Naive thymus-derived CD4-positive, alpha-beta T cell (primary cell): ENCODE measurements at regions not wholly inside any gene's neighbourhood (a gene's known extent, or its start where the extent isn't known, plus 50 kb on each side); places are given as distances from the start of the nearest gene placed in this dataset.

ENCODE experiments used
- ATAC-seq: fragments of 150-1000 bp; cut with Tn5 transposase; 2 replicates; pipeline ENCODE4 v1.10.0; 2021; ENCODE audit warnings: mild to moderate bottlenecking, moderate library complexity
- CTCF ChIA-PET: fragments of 350-600 bp; sonication (Branson Sonifier 250); formaldehyde crosslinking; loops from one replicate; lab custom pipeline; 2021; ENCODE audit warnings: antibody characterized with exemption; lab: Charles Lee
- POLR2A ChIA-PET: fragments of 350-600 bp; sonication (Branson Sonifier 250); formaldehyde crosslinking; loops from one replicate; lab custom pipeline; 2021; ENCODE audit warnings: antibody characterized with exemption, inconsistent platforms; lab: Charles Lee
- DNase-seq, 9 donors: peaks; one replicate each; pipeline versions ENCODE4 v3.0.0 to v3.0.0-alpha.2; 2020 to 2022; ENCODE audit warnings: mixed read lengths in 1 of 9
- H3K27ac ChIP-seq: one replicate; pipeline ENCODE4 v1.7.0; 2013; ENCODE audit warnings: mild to moderate bottlenecking, low read depth, low read length, moderate library complexity
- H3K27me3 ChIP-seq, 2 donors: one replicate each; pipeline ENCODE4 v1.7.0; 2013; ENCODE audit warnings: low read length in 2 of 2, mild to moderate bottlenecking in 2 of 2, moderate library complexity in 2 of 2; ENCODE audit not compliant: control insufficient read depth in 2 of 2, insufficient read depth in 2 of 2
- H3K36me3 ChIP-seq, 3 experiments: 1 replicate in 2 of 3; 2 replicates in 1 of 3; pipeline ENCODE4 v1.7.0; 2013; ENCODE audit warnings: low read length in 3 of 3, mild to moderate bottlenecking in 3 of 3, moderate library complexity in 1 of 3; ENCODE audit not compliant: insufficient read depth in 3 of 3, control insufficient read depth in 2 of 3
- H3K4me1 ChIP-seq, 2 donors: one replicate each; pipeline ENCODE4 v1.7.0; 2013; ENCODE audit warnings: low read length in 2 of 2, mild to moderate bottlenecking in 2 of 2, moderate library complexity in 1 of 2; ENCODE audit not compliant: control insufficient read depth in 2 of 2, insufficient read depth in 2 of 2
- H3K4me3 ChIP-seq: 2 replicates; pipeline ENCODE4 v1.7.0; 2013; ENCODE audit warnings: mild to moderate bottlenecking, low read length
- H3K9me3 ChIP-seq, 3 experiments: 1 replicate in 2 of 3; 2 replicates in 1 of 3; pipeline ENCODE4 v1.7.0; 2013; ENCODE audit warnings: low read length in 3 of 3; ENCODE audit not compliant: control insufficient read depth in 2 of 3
- H3K27ac Mint-ChIP-seq, 9 donors: one replicate each; pipeline ENCODE4 v1.8.0; 2020 to 2022; ENCODE audit warnings: mixed read lengths in 9 of 9, mild to moderate bottlenecking in 8 of 9, moderate library complexity in 5 of 9, inconsistent platforms in 2 of 9
- H3K27me3 Mint-ChIP-seq, 5 donors: one replicate each; pipeline ENCODE4 v1.8.0; 2021 to 2022; ENCODE audit warnings: mixed read lengths in 5 of 5, mild to moderate bottlenecking in 1 of 5
- H3K36me3 Mint-ChIP-seq, 5 donors: one replicate each; pipeline ENCODE4 v1.8.0; 2020 to 2022; ENCODE audit warnings: mixed read lengths in 5 of 5, mild to moderate bottlenecking in 3 of 5, inconsistent platforms in 1 of 5
- H3K4me1 Mint-ChIP-seq, 7 donors: one replicate each; pipeline ENCODE4 v1.8.0; 2020 to 2022; ENCODE audit warnings: mixed read lengths in 7 of 7, mild to moderate bottlenecking in 3 of 7, inconsistent platforms in 1 of 7
- H3K4me3 Mint-ChIP-seq, 10 donors: one replicate each; pipeline ENCODE4 v1.8.0; 2020 to 2022; ENCODE audit warnings: mild to moderate bottlenecking in 10 of 10, mixed read lengths in 10 of 10, moderate library complexity in 6 of 10, inconsistent platforms in 2 of 10
- H3K9me3 Mint-ChIP-seq, 11 donors: one replicate each; pipeline ENCODE4 v1.8.0; 2020 to 2022; ENCODE audit warnings: mixed read lengths in 11 of 11, mild to moderate bottlenecking in 4 of 11, inconsistent platforms in 1 of 11, moderate library complexity in 1 of 11
- intact Hi-C, 2 donors: fragments of 100-400 bp; cut with micrococcal nuclease; formaldehyde crosslinking; loops; one replicate each; pipeline ENCODE4 v1.15.1; 2023

DNA sequence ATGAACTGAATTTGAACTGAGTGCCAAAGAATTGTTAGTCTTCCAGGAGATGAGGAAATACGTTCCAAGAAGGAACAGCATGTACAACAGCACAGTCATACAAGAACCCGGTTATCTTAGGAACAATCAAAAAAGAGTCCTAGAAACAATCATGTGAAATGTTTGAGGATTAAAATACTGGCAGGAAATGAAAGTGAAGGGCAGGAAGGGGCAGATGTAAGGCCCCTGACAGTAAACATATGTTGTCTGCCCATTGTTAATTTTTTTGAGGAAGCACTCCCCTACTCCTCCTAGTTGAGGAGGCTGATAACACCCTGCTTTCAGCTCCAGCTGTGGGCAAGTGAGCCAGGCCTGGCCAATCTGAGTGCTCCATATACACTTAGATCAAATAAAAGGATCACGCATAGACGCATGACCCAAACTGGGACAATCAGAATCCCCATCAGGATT is 220.9 kb downstream of the HACE1 start:
- CTCF ChIA-PET, result no interaction called here

DNA sequence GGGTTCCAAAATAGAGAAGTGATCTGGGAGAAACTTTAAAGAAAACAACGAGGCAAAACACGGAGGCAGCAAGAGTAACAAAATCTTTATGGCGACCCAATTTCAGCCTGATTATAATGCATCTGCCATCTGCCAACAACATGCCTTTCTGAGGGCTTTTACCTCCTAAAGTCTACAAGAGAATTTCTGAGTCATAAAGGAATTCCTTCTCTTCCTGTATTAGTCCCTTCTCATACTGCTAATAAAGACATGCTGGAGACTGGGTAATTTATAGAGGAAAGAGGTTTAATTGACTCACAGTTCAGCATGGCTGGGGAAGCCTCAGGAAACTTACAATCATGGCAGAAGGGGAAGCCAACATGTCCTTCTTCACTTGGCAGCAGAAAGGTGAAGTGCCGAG is 226.6 kb downstream of the HACE1 start:
- no peaks in the 10 kb centered on the region for H3K9me3 Mint-ChIP-seq
- ChIA-PET POLR2A (no interaction called here), CTCF (no interaction called here)
- Histone ChIP-seq H3K36me3 (no peaks in the 10 kb centered on the region), H3K9me3 (no peaks in the 10 kb centered on the region), H3K4me3 (no peak overlapping the region), H3K27ac (no peak overlapping the region), H3K4me1 (no peaks in the 10 kb centered on the region), H3K27me3 (no peaks in the 10 kb centered on the region)
- H3K36me3 Mint-ChIP-seq, result no peaks in the 10 kb centered on the region
- intact Hi-C loops, result no loop called here
- H3K4me1 Mint-ChIP-seq, result no peaks in the 10 kb centered on the region
- ATAC-seq (no peak), DNase-seq (no peak)
- H3K27ac Mint-ChIP-seq, result no peak overlapping the region
- H3K27me3 Mint-ChIP-seq, result peaks cover 4 to 14% (median 8%) of the 10 kb centered on the region in 5 donors
- no peak overlapping the region for H3K4me3 Mint-ChIP-seq

More for the DNA sequence above, 220.9 kb downstream of the HACE1 start:
- Histone ChIP-seq H3K36me3 (no peaks in the 10 kb centered on the region), H3K4me1 (no peaks in the 10 kb centered on the region), H3K4me3 (no peak overlapping the region), H3K9me3 (no peaks in the 10 kb centered on the region), H3K27me3 (no peaks in the 10 kb centered on the region), H3K27ac (no peak overlapping the region)
- POLR2A ChIA-PET, result no interaction called here
- peaks cover 0 to 4% (median 2%) of the 10 kb centered on the region in 5 donors for H3K27me3 Mint-ChIP-seq
- peaks cover 0 to 1% (median 0%) of the 10 kb centered on the region in 11 donors for H3K9me3 Mint-ChIP-seq
- ATAC-seq (no peak), DNase-seq (no peak)
- peaks cover 0 to 10% (median 4%) of the 10 kb centered on the region in 7 donors for H3K4me1 Mint-ChIP-seq
- intact Hi-C loops, result no loop called here
- no peaks in the 10 kb centered on the region for H3K36me3 Mint-ChIP-seq
- H3K4me3 Mint-ChIP-seq, result no peak overlapping the region
- H3K27ac Mint-ChIP-seq, result no peak overlapping the region

DNA sequence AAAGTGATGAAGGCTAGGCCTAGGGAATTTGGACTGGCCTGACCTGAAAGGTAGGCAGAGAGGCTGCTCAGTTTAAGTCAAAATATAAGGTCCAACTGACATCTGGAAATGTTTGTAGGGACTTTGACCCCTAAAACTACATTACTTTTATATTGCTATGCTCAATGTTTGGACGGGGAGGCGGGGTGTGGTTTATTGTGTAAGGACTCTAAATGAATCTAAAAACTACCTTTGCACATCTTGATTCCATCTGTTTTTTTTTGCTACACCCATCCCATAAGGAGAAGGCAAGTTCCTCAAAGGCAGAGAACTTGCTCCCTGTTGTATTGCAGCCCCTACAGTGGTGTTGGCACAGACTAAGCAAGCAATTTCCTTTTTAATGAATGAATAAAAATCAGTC is 227.1 kb downstream of the HACE1 start:
- DNase-seq, result no peak

DNA sequence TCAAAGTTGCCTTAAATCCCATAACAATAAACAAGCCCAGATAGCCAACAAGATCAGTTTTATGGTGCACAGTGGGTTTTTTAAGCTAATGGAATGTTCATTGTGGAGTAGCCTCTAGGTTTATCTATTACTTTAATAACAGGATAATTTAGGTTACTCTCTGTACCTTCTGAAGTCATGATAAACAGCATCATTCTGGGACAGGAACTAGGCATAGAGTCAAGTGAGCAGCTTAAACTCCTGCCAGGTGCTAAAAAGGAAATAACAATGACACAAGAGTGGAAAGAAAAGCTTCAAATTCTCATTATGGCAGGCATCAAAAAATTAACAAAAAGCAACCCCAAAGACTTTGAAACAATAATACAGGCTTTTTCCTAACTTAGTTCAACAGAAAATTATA is 228.8 kb downstream of the HACE1 start:
- no peaks in the 10 kb centered on the region for H3K36me3 Mint-ChIP-seq

More for the DNA sequence above, 227.1 kb downstream of the HACE1 start:
- Mint-ChIP-seq H3K36me3 (no peaks in the 10 kb centered on the region), H3K9me3 (no peaks in the 10 kb centered on the region), H3K4me1 (no peaks in the 10 kb centered on the region), H3K27ac (no peak overlapping the region), H3K4me3 (no peak overlapping the region), H3K27me3 (peaks cover 4 to 12% (median 8%) of the 10 kb centered on the region in 5 donors)
- ChIA-PET POLR2A (no interaction called here), CTCF (no interaction called here)
- H3K27me3 ChIP-seq, result no peaks in the 10 kb centered on the region
- no peaks in the 10 kb centered on the region for H3K4me1 ChIP-seq
- H3K4me3 ChIP-seq, result no peak overlapping the region
- intact Hi-C loops, result no loop called here
- no peak for ATAC-seq
- no peak overlapping the region for H3K27ac ChIP-seq
- H3K36me3 ChIP-seq, result no peaks in the 10 kb centered on the region
- no peaks in the 10 kb centered on the region for H3K9me3 ChIP-seq

DNA sequence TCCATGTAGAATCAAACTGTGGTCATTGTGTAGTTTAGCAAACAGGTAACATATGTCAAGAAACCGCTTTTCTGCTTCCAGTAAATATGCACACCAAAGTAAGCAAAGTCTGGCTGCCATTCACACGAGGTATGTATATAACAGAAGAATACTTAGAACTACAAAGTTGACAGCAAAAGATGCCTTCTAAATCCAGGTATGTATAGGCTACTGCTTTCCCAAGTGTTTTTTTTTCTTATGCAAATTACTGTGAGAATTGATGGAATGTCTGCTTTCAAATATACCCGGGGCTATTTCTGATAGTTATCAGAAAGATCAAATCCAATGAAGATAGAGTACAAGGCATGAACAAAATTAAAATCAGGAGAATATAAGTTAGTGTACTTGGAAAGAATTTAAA is 229.2 kb downstream of the HACE1 start:
- H3K4me1 Mint-ChIP-seq, result no peaks in the 10 kb centered on the region
- H3K4me3 Mint-ChIP-seq, result no peak overlapping the region
- no peaks in the 10 kb centered on the region for H3K9me3 Mint-ChIP-seq
- Histone ChIP-seq H3K36me3 (no peaks in the 10 kb centered on the region), H3K27ac (no peak overlapping the region), H3K27me3 (no peaks in the 10 kb centered on the region), H3K9me3 (no peaks in the 10 kb centered on the region), H3K4me3 (no peak overlapping the region), H3K4me1 (no peaks in the 10 kb centered on the region)
- no peak overlapping the region for H3K27ac Mint-ChIP-seq
- POLR2A ChIA-PET, result no interaction called here
- H3K36me3 Mint-ChIP-seq, result no peaks in the 10 kb centered on the region
- ATAC-seq, result no peak
- intact Hi-C loops, result no loop called here
- peaks cover 7 to 18% (median 13%) of the 10 kb centered on the region in 5 donors for H3K27me3 Mint-ChIP-seq
- no peak for DNase-seq
- CTCF ChIA-PET, result no interaction called here

More for the DNA sequence above, 228.8 kb downstream of the HACE1 start:
- no peak overlapping the region for H3K4me3 ChIP-seq
- H3K27me3 ChIP-seq, result no peaks in the 10 kb centered on the region
- POLR2A ChIA-PET, result no interaction called here
- no peak for ATAC-seq
- H3K4me1 ChIP-seq, result no peaks in the 10 kb centered on the region
- no peaks in the 10 kb centered on the region for H3K36me3 ChIP-seq
- peaks cover 6 to 16% (median 13%) of the 10 kb centered on the region in 5 donors for H3K27me3 Mint-ChIP-seq
- no peaks in the 10 kb centered on the region for H3K9me3 Mint-ChIP-seq
- no peaks in the 10 kb centered on the region for H3K4me1 Mint-ChIP-seq
- no peak overlapping the region for H3K27ac Mint-ChIP-seq
- CTCF ChIA-PET, result no interaction called here
- DNase-seq, result no peak
- H3K9me3 ChIP-seq, result no peaks in the 10 kb centered on the region
- no peak overlapping the region for H3K27ac ChIP-seq
- intact Hi-C loops, result no loop called here
- H3K4me3 Mint-ChIP-seq, result no peak overlapping the region

DNA sequence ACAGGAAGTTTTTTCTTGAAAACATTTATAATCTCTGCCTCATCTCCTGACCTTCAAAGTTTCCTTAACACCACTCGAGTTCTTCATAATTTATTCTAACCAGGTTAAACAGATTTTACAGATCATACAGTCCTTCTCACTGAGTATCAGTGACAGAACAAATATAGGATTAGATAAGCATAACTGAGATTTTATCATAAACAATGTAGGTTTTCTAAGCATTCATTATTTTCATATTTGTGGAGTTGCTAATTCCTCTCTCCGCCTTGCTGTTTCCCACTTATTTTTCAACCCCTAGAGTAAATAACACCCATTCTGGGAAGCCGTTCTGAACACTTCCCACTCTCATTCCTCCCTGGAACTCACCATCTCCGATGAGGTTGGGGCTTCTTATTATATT is 229.9 kb downstream of the HACE1 start:
- ChIA-PET CTCF (no interaction called here), POLR2A (no interaction called here)
- no peak overlapping the region for H3K4me3 ChIP-seq
- no peak overlapping the region for H3K27ac ChIP-seq
- H3K4me3 Mint-ChIP-seq, result no peak overlapping the region
- ATAC-seq, result no peak
- no peaks in the 10 kb centered on the region for H3K27me3 ChIP-seq
- H3K36me3 ChIP-seq, result no peaks in the 10 kb centered on the region
- no peaks in the 10 kb centered on the region for H3K4me1 ChIP-seq
- H3K4me1 Mint-ChIP-seq, result no peaks in the 10 kb centered on the region
- H3K36me3 Mint-ChIP-seq, result no peaks in the 10 kb centered on the region
- H3K27me3 Mint-ChIP-seq, result peaks cover 11 to 22% (median 13%) of the 10 kb centered on the region in 5 donors
- intact Hi-C loops, result no loop called here
- H3K27ac Mint-ChIP-seq, result no peak overlapping the region
- no peaks in the 10 kb centered on the region for H3K9me3 ChIP-seq
- H3K9me3 Mint-ChIP-seq, result peaks cover 0 to 2% (median 0%) of the 10 kb centered on the region in 11 donors
- DNase-seq, result no peak

DNA sequence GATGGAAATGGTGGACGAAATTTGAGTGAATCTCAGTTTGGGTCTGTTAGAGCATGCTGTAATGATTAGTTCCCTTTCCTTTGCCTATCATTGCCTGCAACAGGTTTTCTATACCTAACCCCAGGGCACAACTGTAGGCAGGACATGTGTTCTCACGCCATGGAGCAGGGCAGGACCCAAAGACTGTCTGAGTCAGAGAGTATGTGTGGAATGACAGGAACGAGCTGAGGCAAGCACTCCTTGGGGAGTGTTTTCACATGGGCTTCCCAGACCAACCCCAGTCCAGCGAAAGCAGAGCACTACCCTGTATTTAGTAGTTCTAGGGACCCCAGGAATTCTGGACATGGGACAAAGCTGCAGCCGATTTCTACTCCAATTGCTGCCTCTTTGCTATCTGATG is 234.2 kb downstream of the HACE1 start:
- Mint-ChIP-seq H3K27ac (no peak overlapping the region), H3K36me3 (no peaks in the 10 kb centered on the region), H3K4me3 (no peak overlapping the region), H3K27me3 (peaks cover 11 to 22% (median 18%) of the 10 kb centered on the region in 5 donors), H3K4me1 (peaks cover 3 to 17% (median 5%) of the 10 kb centered on the region in 7 donors), H3K9me3 (peaks cover 0 to 2% (median 0%) of the 10 kb centered on the region in 11 donors)
- POLR2A ChIA-PET, result no interaction called here
- intact Hi-C loops, result no loop called here
- CTCF ChIA-PET, result no interaction called here
- Histone ChIP-seq H3K36me3 (no peaks in the 10 kb centered on the region), H3K9me3 (no peaks in the 10 kb centered on the region), H3K27me3 (no peaks in the 10 kb centered on the region), H3K4me1 (no peaks in the 10 kb centered on the region), H3K27ac (no peak overlapping the region), H3K4me3 (no peak overlapping the region)
- DNase-seq, result no peak
- no peak for ATAC-seq
